ENCODE measurements at regions not wholly inside any gene's neighbourhood (a gene's known extent, or its start where the extent isn't known, plus 50 kb on each side); places are given as distances from the start of the nearest gene placed in this dataset.

GRCh38 chr2:207279520-207279919 lies 113.8 kb upstream of the KLF7 start:
- TF ChIP-seq, protein P1, sequence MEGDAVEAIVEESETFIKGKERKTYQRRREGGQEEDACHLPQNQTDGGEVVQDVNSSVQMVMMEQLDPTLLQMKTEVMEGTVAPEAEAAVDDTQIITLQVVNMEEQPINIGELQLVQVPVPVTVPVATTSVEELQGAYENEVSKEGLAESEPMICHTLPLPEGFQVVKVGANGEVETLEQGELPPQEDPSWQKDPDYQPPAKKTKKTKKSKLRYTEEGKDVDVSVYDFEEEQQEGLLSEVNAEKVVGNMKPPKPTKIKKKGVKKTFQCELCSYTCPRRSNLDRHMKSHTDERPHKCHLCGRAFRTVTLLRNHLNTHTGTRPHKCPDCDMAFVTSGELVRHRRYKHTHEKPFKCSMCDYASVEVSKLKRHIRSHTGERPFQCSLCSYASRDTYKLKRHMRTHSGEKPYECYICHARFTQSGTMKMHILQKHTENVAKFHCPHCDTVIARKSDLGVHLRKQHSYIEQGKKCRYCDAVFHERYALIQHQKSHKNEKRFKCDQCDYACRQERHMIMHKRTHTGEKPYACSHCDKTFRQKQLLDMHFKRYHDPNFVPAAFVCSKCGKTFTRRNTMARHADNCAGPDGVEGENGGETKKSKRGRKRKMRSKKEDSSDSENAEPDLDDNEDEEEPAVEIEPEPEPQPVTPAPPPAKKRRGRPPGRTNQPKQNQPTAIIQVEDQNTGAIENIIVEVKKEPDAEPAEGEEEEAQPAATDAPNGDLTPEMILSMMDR (IDR thresholded peaks at IDR 0.05): no peak
- TF ChIP-seq POLR2A (IDR thresholded peaks at IDR 0.05): no peak

Measured in lower leg skin (tissue), 3 donors.